Colonic mucosa (tissue), 4 donors: ENCODE measurements at regions not wholly inside any gene's neighbourhood (a gene's known extent, or its start where the extent isn't known, plus 50 kb on each side); places are given as distances from the start of the nearest gene placed in this dataset.
"Not testable (repeated sequence)": the region's sequence is repeated elsewhere in the genome, so short reads cannot be mapped to it uniquely, and the experiment has no call there.

Experiments used
- DNase-seq: peaks from one replicate; pipeline ENCODE4 v3.0.0-alpha.2; 2020
- H3K27ac ChIP-seq: fragments of 200-600 bp; one replicate; pipeline ENCODE4 v1.8.0; 2021
- H3K27me3 ChIP-seq: fragments of 200-600 bp; one replicate; pipeline ENCODE4 v1.8.0; 2021
- H3K36me3 ChIP-seq: fragments of 200-600 bp; one replicate; pipeline ENCODE4 v1.8.0; 2021
- H3K4me1 ChIP-seq: fragments of 200-600 bp; one replicate; pipeline ENCODE4 v1.8.0; 2021; ENCODE audit warnings: mild to moderate bottlenecking
- H3K4me3 ChIP-seq: fragments of 200-600 bp; one replicate; pipeline ENCODE4 v1.8.0; 2021
- H3K9ac ChIP-seq, 2 donors: one replicate each; pipeline ENCODE4 v1.7.0; 2013; ENCODE audit warnings: control low read depth in 2 of 2, low read depth in 2 of 2, low read length in 2 of 2
- H3K9me3 ChIP-seq: fragments of 200-600 bp; one replicate; pipeline ENCODE4 v1.8.0; 2021
- CTCF ChIP-seq: fragments of 200-600 bp; IDR thresholded peaks from one replicate; pipeline ENCODE4 v1.8.0; 2022; ENCODE audit warnings: antibody characterized with exemption, mild to moderate bottlenecking
- intact Hi-C: fragments of 100-400 bp; cut with DNase I; formaldehyde crosslinking; loops from one replicate; pipeline ENCODE4 v1.14.1; 2022
- donor health status: healthy.
- donor health status: DM: no; HTN: no; CAD: no.
- donor health status: DM: no; HTN: no; CAD: no.

GRCh38 chr14:43522191-43522590 is 984.9 kb downstream of the FSCB start:
- H3K9ac ChIP-seq: no peak overlapping the region
- no peak overlapping the region for H3K4me3 ChIP-seq
- no peaks in the 10 kb centered on the region for H3K9me3 ChIP-seq
- intact Hi-C loops: no loop called here
- H3K27ac ChIP-seq: no peak overlapping the region
- no peaks in the 10 kb centered on the region for H3K4me1 ChIP-seq
- no peaks in the 10 kb centered on the region for H3K27me3 ChIP-seq
- TF ChIP-seq CTCF: no peak
- DNase-seq: no peak
- no peaks in the 10 kb centered on the region for H3K36me3 ChIP-seq

- Histone ChIP-seq H3K36me3 (no peaks in the 10 kb centered on the region), H3K27ac (no peak overlapping the region), H3K4me1 (no peaks in the 10 kb centered on the region), H3K4me3 (no peak overlapping the region), H3K27me3 (no peaks in the 10 kb centered on the region), H3K9me3 (no peaks in the 10 kb centered on the region), H3K9ac (no peak overlapping the region)
- TF ChIP-seq CTCF: no peak
- no peak for DNase-seq
- intact Hi-C loops: no loop called here
Measured at GRCh38 chr14:43503508-43503907, 1003.6 kb downstream of the FSCB start.

- H3K4me3 ChIP-seq, intact Hi-C loops, DNase-seq, H3K36me3 ChIP-seq, H3K9ac ChIP-seq, H3K27ac ChIP-seq, H3K9me3 ChIP-seq, H3K27me3 ChIP-seq, H3K4me1 ChIP-seq: not testable (repeated sequence)
Measured at GRCh38 chr14:43492359-43492758, 1014.7 kb downstream of the FSCB start.

- H3K9me3 ChIP-seq: no peaks in the 10 kb centered on the region
- H3K9ac ChIP-seq: no peak overlapping the region
- no peaks in the 10 kb centered on the region for H3K36me3 ChIP-seq
- H3K4me3 ChIP-seq: no peak overlapping the region
- intact Hi-C loops: no loop called here
- no peak overlapping the region for H3K27ac ChIP-seq
- DNase-seq: no peak
- no peak for TF ChIP-seq CTCF
- H3K4me1 ChIP-seq: no peaks in the 10 kb centered on the region
- H3K27me3 ChIP-seq: no peaks in the 10 kb centered on the region
Measured at GRCh38 chr14:43483415-43483814, 1023.7 kb downstream of the FSCB start.

GRCh38 chr14:43481864-43482263 is 1025.2 kb downstream of the FSCB start:
- H3K4me1 ChIP-seq: no peaks in the 10 kb centered on the region
- H3K9ac ChIP-seq: no peak overlapping the region
- no peaks in the 10 kb centered on the region for H3K9me3 ChIP-seq
- no peak overlapping the region for H3K4me3 ChIP-seq
- TF ChIP-seq CTCF: no peak
- H3K27me3 ChIP-seq: no peaks in the 10 kb centered on the region
- DNase-seq: no peak
- no peaks in the 10 kb centered on the region for H3K36me3 ChIP-seq
- intact Hi-C loops: no loop called here
- H3K27ac ChIP-seq: no peak overlapping the region

- no peaks in the 10 kb centered on the region for H3K36me3 ChIP-seq
- DNase-seq: no peak
- H3K4me3 ChIP-seq: no peak overlapping the region
- H3K9ac ChIP-seq: no peak overlapping the region
- H3K4me1 ChIP-seq: no peaks in the 10 kb centered on the region
- TF ChIP-seq CTCF: no peak
- H3K27ac ChIP-seq: no peak overlapping the region
- no peaks in the 10 kb centered on the region for H3K27me3 ChIP-seq
- intact Hi-C loops: no loop called here
- no peaks in the 10 kb centered on the region for H3K9me3 ChIP-seq
Measured at GRCh38 chr14:43480976-43481375, 1026.1 kb downstream of the FSCB start.
